ENCODE measurements at regions not wholly inside any gene's neighbourhood (a gene's known extent, or its start where the extent isn't known, plus 50 kb on each side); places are given as distances from the start of the nearest gene placed in this dataset.

- TF ChIP-seq FOXP2 (optimal IDR thresholded peaks at IDR 0.05; ENCODE audit: borderline replicate concordance, extremely low read depth, extremely low read length, insufficient read depth): no peak
- TF ChIP-seq TAF1 (IDR thresholded peaks at IDR 0.05; ENCODE audit: borderline replicate concordance, insufficient read depth, low read length): no peak
- TF ChIP-seq POLR2AphosphoS5 (IDR thresholded peaks at IDR 0.05; ENCODE audit: low read depth, low read length): no peak
These were observed 87.6 kb upstream of the SOD1 start for GRCh38 chr21:31571879-31572278.

Measured in PFSK-1 (cell line).